ENCODE measurements at regions not wholly inside any gene's neighbourhood (a gene's known extent, or its start where the extent isn't known, plus 50 kb on each side); places are given as distances from the start of the nearest gene placed in this dataset.

DNA sequence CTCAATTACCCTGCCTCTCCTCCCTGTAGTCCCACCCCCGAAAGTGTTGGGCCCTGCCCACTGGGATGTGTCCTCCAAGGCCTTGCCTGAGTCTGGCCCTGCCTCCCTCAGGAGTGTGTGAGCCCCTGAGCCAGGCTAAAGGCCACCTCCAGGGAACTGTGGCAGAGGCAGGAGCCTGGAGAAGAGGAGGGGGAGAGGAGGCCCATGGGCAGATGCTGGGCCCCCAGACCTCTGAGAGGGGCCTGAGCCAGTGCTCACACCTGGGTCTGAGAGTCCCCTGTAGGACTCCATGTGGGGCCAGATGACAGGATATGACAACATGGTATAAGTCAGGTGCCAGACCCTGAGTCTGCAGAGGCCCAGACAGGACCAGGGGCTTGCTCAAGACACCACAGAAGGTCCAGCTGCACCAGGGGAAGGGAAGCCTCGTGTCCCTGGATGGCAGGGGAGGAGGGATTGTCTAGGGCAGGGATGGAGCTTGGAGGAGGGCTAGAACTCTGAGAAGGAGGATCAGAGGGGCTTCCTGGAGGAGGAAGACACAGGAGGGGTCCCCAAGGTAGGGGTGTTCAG, 217.9 kb downstream of the TBC1D2B start:
- Histone ChIP-seq H3K9me3 (replicated peaks) (no peaks in the 10 kb centered on the region), H3K4me3 (no peak overlapping the region), H3K4me1 (replicated peaks) (no peaks in the 10 kb centered on the region), H3K36me3 (no peaks in the 10 kb centered on the region), H3K27ac (no peak overlapping the region), H3K27me3 (replicated peaks) (peaks cover 18% of the 10 kb centered on the region)
- no peak for DNase-seq (ENCODE audit: low read depth in 1 of 2, low spot score in 2 of 2)

DNA sequence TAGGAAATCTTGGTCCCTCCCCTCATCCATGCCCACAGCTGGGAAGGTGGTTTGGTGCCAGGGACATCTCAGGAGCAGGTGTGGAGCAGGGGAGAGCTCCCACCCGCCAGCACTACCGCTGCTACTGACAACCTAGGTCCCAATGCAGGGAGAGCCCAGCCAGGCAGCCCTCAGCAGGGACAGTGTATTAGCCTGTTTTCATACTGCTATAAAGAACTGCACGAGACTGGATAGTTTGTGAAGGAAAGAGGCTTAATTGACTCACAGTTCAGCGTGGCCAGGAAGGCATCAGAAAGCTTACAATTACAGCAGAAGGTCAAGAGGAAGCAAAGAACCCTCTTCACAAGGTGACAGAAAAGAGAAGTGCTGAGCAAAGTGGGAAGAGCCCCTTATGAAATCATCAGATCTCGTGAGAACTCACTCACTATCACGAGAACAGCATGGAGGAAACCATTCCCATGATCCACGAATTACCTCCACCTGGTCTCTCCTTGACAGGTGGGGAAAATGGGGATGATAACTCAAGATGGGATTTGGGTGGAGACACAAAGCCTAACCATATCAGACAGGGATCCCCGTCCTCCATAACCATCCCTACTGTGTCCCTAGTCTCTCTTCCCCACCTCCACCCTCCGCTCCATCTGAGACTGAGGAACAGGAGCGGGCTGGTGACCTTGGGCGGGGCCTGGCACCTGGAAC, 218.6 kb downstream of the TBC1D2B start:
- Histone ChIP-seq H3K36me3 (no peaks in the 10 kb centered on the region), H3K9me3 (replicated peaks) (no peaks in the 10 kb centered on the region), H3K27ac (no peak overlapping the region), H3K4me3 (no peak overlapping the region), H3K27me3 (replicated peaks) (peaks cover 23% of the 10 kb centered on the region), H3K4me1 (replicated peaks) (no peaks in the 10 kb centered on the region)
- DNase-seq (ENCODE audit: low read depth in 1 of 2, low spot score in 2 of 2) = no peak

DNA sequence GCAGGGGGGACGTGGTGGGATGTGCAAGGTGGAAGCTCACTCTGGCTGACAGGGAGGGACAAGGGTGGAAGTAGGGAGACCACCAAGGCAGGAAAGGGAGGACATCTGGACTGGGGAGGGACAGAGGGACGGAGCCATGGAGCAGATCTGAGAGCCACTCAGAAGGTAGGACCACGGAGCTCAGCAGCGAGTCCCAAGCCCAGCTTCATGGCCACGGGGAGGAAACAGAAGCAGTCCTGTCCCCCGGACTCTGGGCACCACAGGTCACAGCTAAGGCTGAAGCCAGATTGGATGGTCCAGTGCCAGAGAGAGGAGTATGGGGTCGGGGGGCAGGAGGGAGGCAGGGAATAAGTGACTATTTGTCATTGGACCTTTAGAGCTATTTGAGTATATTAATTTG, 220.1 kb downstream of the TBC1D2B start:
- DNase-seq (ENCODE audit: low read depth in 1 of 2, low spot score in 2 of 2) = no peak
- Histone ChIP-seq H3K9me3 (replicated peaks) (no peaks in the 10 kb centered on the region), H3K36me3 (no peaks in the 10 kb centered on the region), H3K4me3 (no peak overlapping the region), H3K4me1 (replicated peaks) (no peaks in the 10 kb centered on the region), H3K27ac (no peak overlapping the region), H3K27me3 (replicated peaks) (peaks cover 37% of the 10 kb centered on the region)

DNA sequence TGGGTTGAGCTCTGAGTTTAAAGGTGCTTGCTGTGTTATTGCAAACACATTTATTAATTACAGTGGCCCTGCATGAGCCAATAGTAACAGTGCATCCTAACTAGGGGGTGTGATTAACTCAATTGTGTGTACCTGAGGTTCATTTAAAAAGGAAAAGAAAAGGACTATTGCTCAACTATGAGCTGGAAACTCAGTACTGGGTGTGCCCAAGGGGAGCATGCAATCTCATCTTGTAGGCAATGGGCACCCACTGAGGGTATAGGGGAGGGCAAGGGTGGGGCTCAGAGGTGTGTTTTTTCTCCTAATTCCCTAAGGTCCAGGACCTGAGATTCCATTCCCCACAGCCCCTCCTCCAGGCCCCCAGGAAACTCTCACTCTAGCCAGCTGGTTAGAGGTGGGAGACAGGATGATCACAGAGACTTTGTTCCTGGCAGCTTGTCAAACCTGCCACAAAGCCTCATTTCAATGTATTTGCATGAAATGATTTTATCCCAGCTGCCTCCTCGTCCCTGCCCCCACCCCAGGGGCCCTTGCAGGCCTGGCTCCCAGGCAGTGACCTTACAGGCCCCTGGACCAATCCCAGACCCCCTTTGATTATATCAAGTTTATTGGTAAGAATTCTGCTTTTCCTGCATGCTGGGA, 220.7 kb downstream of the TBC1D2B start:
- H3K9me3 ChIP-seq (replicated peaks) = no peaks in the 10 kb centered on the region
- no peak overlapping the region for H3K4me3 ChIP-seq
- H3K27ac ChIP-seq = no peak overlapping the region
- H3K27me3 ChIP-seq (replicated peaks) = peaks cover 37% of the 10 kb centered on the region
- DNase-seq (ENCODE audit: low read depth in 1 of 2, low spot score in 2 of 2) = no peak
- no peaks in the 10 kb centered on the region for H3K36me3 ChIP-seq
- no peaks in the 10 kb centered on the region for H3K4me1 ChIP-seq (replicated peaks)

DNA sequence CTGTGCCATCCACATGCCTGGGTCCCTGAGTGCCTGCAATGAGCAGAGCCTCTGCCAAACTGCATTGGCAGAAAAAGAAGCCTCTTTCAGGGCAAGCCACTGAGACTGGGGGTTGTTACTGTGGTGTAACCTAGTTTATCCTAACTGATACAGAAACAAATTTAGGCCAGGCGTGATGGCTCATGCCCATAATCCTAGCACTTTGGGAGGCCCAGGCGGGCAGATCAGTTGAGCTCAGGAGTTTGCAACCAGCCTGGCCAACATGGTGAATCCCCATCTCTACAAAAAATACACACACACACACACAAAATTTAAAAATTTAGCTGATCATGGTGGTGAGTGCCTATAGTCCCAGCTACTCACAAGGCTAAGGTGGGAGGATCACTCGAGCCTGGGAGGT, 221.6 kb downstream of the TBC1D2B start:
- H3K27ac ChIP-seq = no peak overlapping the region
- H3K4me3 ChIP-seq = no peak overlapping the region
- H3K27me3 ChIP-seq (replicated peaks) = peaks cover 37% of the 10 kb centered on the region
- no peaks in the 10 kb centered on the region for H3K36me3 ChIP-seq
- no peak for DNase-seq (ENCODE audit: low read depth in 1 of 2, low spot score in 2 of 2)
- H3K4me1 ChIP-seq (replicated peaks) = no peaks in the 10 kb centered on the region
- no peaks in the 10 kb centered on the region for H3K9me3 ChIP-seq (replicated peaks)

DNA sequence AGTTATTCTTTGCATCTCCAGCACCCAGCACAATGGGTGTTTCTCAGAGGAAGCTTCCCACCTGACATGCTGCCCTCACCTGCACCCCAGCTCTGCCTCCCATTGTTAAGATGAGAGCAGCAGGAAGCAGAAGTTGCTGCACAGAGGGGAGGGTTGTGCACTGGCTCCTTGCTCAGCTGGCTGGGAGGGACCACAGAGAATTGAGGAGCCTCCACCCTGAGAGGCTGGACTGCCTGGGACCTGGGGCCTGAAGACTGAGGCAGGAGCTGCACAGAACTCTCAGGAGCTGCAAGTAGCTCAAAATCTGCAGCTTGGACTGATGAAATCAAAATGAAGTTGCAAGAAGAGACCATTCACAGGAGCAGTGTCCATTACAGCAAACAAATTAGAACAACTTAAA, 222.3 kb upstream of the LINGO1 start:
- no peaks in the 10 kb centered on the region for H3K4me1 ChIP-seq (replicated peaks)
- no peak overlapping the region for H3K27ac ChIP-seq
- no peak overlapping the region for H3K4me3 ChIP-seq
- peaks cover 37% of the 10 kb centered on the region for H3K27me3 ChIP-seq (replicated peaks)
- DNase-seq (ENCODE audit: low read depth in 1 of 2, low spot score in 2 of 2) = no peak
- no peaks in the 10 kb centered on the region for H3K36me3 ChIP-seq
- H3K9me3 ChIP-seq (replicated peaks) = no peaks in the 10 kb centered on the region

DNA sequence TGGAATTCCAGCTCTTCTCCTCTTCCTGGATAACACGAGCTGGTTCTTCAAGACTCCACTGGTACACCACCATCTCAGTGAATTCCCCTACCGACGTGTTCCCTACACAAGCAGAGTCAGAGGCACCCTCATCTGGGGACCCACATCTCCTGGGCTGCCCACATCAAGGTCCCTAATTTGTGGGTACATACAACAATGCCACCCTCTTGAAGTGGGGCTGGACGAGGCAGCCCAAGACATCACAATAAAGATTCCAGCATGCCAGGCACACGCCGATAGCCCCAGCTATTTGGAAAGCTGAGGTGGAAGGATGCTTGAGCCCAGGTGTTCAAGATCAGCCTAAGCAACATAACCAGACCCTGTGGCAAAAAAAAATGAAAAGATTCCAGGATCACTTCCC, 221.2 kb upstream of the LINGO1 start:
- H3K36me3 ChIP-seq = no peaks in the 10 kb centered on the region
- no peak overlapping the region for H3K27ac ChIP-seq
- no peaks in the 10 kb centered on the region for H3K4me1 ChIP-seq (replicated peaks)
- H3K27me3 ChIP-seq (replicated peaks) = peaks cover 41% of the 10 kb centered on the region
- no peaks in the 10 kb centered on the region for H3K9me3 ChIP-seq (replicated peaks)
- no peak for DNase-seq (ENCODE audit: low read depth in 1 of 2, low spot score in 2 of 2)
- H3K4me3 ChIP-seq = no peak overlapping the region

DNA sequence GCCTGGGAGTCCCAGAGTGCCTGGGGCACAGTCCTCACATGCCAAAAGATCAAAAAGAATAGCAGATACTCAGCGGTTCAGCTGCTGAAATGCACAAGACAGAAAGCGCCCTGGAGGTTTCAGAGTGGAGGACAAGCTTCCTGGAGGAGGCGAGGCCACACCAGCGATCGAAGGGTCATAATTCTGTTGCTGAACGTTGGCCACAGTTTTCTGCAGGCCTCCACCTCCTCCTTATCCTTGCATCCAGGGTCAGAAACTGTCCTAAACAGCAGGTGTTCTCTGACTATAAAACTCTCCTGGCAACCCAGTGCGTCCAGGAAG, 220.3 kb upstream of the LINGO1 start:
- peaks cover 43% of the 10 kb centered on the region for H3K27me3 ChIP-seq (replicated peaks)
- H3K27ac ChIP-seq = no peak overlapping the region
- H3K9me3 ChIP-seq (replicated peaks) = no peaks in the 10 kb centered on the region
- H3K36me3 ChIP-seq = no peaks in the 10 kb centered on the region
- no peak for DNase-seq (ENCODE audit: low read depth in 1 of 2, low spot score in 2 of 2)
- no peak overlapping the region for H3K4me3 ChIP-seq
- no peaks in the 10 kb centered on the region for H3K4me1 ChIP-seq (replicated peaks)

DNA sequence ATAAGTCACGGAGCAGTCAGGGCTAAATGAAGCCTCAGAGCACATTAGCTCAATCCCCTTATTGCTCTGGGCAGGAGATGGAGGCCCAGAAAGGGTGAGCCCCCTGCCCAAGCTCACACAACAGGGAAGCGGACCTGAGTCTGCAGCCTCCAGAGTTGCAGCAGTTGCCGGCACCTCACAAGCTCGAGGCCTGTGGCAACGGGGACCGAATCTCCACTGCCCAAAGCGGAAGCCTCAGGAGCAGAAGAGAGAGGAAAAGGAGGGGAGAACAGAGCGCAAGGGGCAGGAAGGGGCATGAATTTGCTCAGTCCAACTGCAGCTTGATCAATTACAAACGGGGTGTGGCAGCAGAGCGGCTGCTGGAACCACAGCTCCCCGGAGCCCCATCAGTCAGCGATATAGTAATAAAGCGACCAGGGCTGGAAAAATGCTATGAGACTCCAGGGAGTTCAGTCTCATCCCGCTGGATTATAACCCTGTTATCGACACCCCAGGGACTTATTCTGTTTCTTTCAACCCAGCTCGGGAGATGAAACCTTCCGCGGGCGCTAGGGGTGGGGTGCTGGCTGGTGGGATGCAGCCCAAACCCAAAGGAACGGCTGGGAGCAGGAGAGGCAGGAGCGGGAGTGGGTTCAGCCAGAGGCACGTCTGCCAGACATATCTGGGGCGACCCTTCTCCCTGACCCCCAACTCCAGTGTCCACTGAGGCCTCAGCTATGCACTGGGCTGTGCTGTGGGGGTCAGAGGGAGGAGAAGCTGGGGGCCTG, 219.7 kb upstream of the LINGO1 start:
- H3K4me1 ChIP-seq (replicated peaks) = no peaks in the 10 kb centered on the region
- H3K27me3 ChIP-seq (replicated peaks) = peaks cover 40% of the 10 kb centered on the region
- H3K4me3 ChIP-seq = no peak overlapping the region
- no peak for DNase-seq (ENCODE audit: low read depth in 1 of 2, low spot score in 2 of 2)
- H3K27ac ChIP-seq = no peak overlapping the region
- no peaks in the 10 kb centered on the region for H3K36me3 ChIP-seq
- no peaks in the 10 kb centered on the region for H3K9me3 ChIP-seq (replicated peaks)

DNA sequence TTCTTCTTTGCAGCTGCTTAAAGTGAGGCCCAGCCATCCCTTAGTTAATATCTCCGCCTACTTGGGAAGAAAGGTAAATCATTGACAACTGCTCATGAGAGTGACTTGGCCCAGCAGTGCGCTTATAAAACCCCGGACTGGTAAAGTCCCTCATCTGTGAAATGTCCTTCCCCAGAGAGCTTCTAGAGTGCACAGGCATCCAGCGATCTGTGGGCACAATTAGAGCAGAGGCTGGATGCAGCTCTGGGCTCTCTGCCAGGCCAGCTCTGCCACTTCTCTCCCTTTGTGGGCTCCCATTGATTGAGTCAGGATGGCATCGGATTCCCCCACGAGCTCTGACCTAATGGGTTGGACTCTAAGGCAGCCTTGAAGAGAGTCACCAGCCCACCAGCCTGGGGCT, 219.0 kb upstream of the LINGO1 start:
- no peaks in the 10 kb centered on the region for H3K4me1 ChIP-seq (replicated peaks)
- no peaks in the 10 kb centered on the region for H3K9me3 ChIP-seq (replicated peaks)
- H3K27ac ChIP-seq = no peak overlapping the region
- no peak for DNase-seq (ENCODE audit: low read depth in 1 of 2, low spot score in 2 of 2)
- H3K36me3 ChIP-seq = no peaks in the 10 kb centered on the region
- peaks cover 39% of the 10 kb centered on the region for H3K27me3 ChIP-seq (replicated peaks)
- no peak overlapping the region for H3K4me3 ChIP-seq

DNA sequence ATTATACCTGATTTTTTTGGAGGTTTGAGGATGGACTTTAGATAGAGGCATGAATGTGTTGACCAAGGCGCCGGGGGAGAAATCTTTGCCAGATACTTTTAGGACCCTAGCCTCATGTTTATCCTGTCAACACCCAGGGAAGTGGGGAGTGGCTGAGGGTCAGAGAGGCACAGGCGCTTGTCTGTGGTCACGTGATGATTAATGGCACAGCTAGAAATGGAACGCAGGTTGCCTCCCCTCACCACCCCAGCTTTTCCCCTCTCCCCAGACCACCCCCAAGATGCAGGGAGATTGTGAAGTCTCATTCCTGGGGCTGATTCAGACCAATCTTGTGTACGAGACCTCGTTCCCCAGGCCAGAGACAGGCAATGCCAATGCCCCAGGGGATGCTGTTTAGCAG, 218.4 kb upstream of the LINGO1 start:
- peaks cover 44% of the 10 kb centered on the region for H3K27me3 ChIP-seq (replicated peaks)

DNA sequence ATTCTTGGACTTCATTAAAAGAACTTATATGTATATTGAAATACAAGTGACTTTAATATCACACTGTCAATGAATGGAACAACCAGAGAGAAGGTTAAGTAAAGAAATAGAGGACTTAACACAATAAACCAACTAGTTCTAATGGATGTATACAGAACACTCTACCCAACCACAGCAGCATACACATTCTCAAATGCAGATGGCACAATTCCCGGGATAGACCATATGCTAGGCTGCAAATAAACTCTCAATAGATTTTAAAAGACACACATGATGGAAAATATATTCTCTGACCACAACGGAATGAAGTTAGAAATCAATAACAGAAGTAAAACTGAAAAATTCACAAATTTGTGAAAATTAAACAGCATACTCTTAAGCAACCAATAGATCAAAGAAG, 214.3 kb upstream of the LINGO1 start:
- H3K4me1 ChIP-seq (replicated peaks) = no peaks in the 10 kb centered on the region
- no peaks in the 10 kb centered on the region for H3K9me3 ChIP-seq (replicated peaks)
- no peak for DNase-seq (ENCODE audit: low read depth in 1 of 2, low spot score in 2 of 2)
- no peaks in the 10 kb centered on the region for H3K36me3 ChIP-seq
- no peak overlapping the region for H3K27ac ChIP-seq
- H3K4me3 ChIP-seq = no peak overlapping the region
- H3K27me3 ChIP-seq (replicated peaks) = peaks cover 23% of the 10 kb centered on the region

More for the DNA sequence above, 218.4 kb upstream of the LINGO1 start:
- no peaks in the 10 kb centered on the region for H3K36me3 ChIP-seq
- no peaks in the 10 kb centered on the region for H3K9me3 ChIP-seq (replicated peaks)
- no peak overlapping the region for H3K27ac ChIP-seq
- DNase-seq (ENCODE audit: low read depth in 1 of 2, low spot score in 2 of 2) = no peak
- no peaks in the 10 kb centered on the region for H3K4me1 ChIP-seq (replicated peaks)
- no peak overlapping the region for H3K4me3 ChIP-seq

DNA sequence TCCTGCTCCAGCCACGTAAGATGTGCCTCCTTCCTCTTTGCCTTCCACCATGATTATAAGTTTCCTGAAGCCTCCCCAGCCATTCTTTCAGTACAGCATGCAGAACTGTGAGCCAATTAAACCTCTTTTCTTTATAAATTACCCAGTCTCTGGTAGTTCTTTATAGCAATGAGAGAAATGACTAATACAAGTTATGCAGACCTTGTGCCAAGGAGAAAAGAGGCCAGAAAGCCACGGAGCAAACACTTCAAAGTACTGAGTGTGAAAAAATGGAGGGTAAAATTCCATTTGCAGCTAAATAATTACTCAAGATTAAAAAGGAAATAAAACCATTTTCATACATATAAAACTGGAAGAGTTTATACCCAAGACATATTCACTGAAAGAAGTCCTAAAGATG, 213.6 kb upstream of the LINGO1 start:
- Histone ChIP-seq H3K27ac (no peak overlapping the region), H3K9me3 (replicated peaks) (no peaks in the 10 kb centered on the region), H3K36me3 (no peaks in the 10 kb centered on the region), H3K27me3 (replicated peaks) (peaks cover 28% of the 10 kb centered on the region), H3K4me3 (no peak overlapping the region), H3K4me1 (replicated peaks) (no peaks in the 10 kb centered on the region)
- no peak for DNase-seq (ENCODE audit: low read depth in 1 of 2, low spot score in 2 of 2)

DNA sequence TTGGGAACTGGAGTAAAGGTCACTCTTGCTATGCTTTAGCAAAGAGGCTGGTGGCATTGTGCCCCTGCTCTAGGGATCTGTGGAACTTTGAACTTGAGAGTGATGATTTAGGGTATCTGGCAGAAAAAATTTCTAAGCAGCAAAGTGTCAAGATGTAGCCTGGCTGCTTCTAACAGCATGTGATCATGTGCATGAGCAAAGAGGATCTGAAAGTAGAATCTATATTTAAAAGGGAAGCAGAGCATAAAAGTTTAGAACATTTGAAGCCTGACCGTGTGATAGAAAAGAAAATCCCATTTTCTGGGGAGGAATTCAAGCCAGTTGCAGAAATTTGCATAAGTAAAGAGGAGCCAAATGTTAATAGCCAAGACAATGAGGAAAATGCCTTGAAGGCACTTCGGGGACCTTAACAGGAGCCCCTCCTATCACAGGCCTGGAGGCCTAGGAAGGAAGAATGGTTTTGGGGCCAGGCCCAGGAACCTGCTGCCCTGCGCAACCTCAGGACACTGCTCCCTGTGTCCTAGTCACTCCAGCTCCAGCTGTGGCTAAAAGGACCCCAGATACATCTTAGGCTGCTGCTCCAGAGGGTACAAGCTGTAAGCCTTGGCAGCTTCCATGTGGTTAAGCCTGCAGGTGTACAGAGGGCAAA, 212.2 kb upstream of the LINGO1 start:
- DNase-seq (ENCODE audit: low read depth in 1 of 2, low spot score in 2 of 2) = no peak
- Histone ChIP-seq H3K27ac (no peak overlapping the region), H3K36me3 (no peaks in the 10 kb centered on the region), H3K27me3 (replicated peaks) (peaks cover 39% of the 10 kb centered on the region), H3K4me3 (no peak overlapping the region), H3K4me1 (replicated peaks) (no peaks in the 10 kb centered on the region), H3K9me3 (replicated peaks) (no peaks in the 10 kb centered on the region)
